ENCODE measurements at regions not wholly inside any gene's neighbourhood (a gene's known extent, or its start where the extent isn't known, plus 50 kb on each side); places are given as distances from the start of the nearest gene placed in this dataset.

- TF ChIP-seq CTCF (conservative IDR thresholded peaks at IDR 0.05; ENCODE audit: low read length): no peak
- TF ChIP-seq EZH2phosphoT487 (IDR thresholded peaks at IDR 0.05; ENCODE audit: borderline replicate concordance, low read depth, low read length): no peak
These were observed 75.6 kb upstream of the MAPRE2 start for GRCh38 chr18:34965566-34965965.
